ENCODE measurements at regions not wholly inside any gene's neighbourhood (a gene's known extent, or its start where the extent isn't known, plus 50 kb on each side); places are given as distances from the start of the nearest gene placed in this dataset.

GRCh38 chr3:144141074-144141473, 169.5 kb downstream of the DIPK2A start:
- no peak overlapping the region for H3K27ac ChIP-seq (ENCODE audit: low read length)
- H3K27me3 ChIP-seq (ENCODE audit: low read depth, low read length), result no peaks in the 10 kb centered on the region
- H3K4me3 ChIP-seq (ENCODE audit: low read depth in 1 of 2, low read length in 2 of 2), result no peak overlapping the region
- H3K4me1 ChIP-seq (ENCODE audit: control insufficient read depth in 1 of 2, insufficient read depth in 2 of 2, low read length in 2 of 2), result peaks cover 0 to 7% of the 10 kb centered on the region in 2 donors
- no peaks in the 10 kb centered on the region for H3K36me3 ChIP-seq (ENCODE audit: control insufficient read depth in 1 of 2, insufficient read depth in 2 of 2, low read length in 2 of 2)
- H3K9me3 ChIP-seq (ENCODE audit: control insufficient read depth in 1 of 2, low read length in 2 of 2), result no peaks in the 10 kb centered on the region

- Histone ChIP-seq H3K27ac (ENCODE audit: low read length) (no peak overlapping the region), H3K36me3 (ENCODE audit: control insufficient read depth in 1 of 2, insufficient read depth in 2 of 2, low read length in 2 of 2) (no peaks in the 10 kb centered on the region), H3K9me3 (ENCODE audit: control insufficient read depth in 1 of 2, low read length in 2 of 2) (no peaks in the 10 kb centered on the region), H3K27me3 (ENCODE audit: low read depth, low read length) (no peaks in the 10 kb centered on the region), H3K4me3 (ENCODE audit: low read depth in 1 of 2, low read length in 2 of 2) (no peak overlapping the region), H3K4me1 (ENCODE audit: control insufficient read depth in 1 of 2, insufficient read depth in 2 of 2, low read length in 2 of 2) (peaks cover 0 to 7% of the 10 kb centered on the region in 2 donors)
These were observed 169.9 kb downstream of the DIPK2A start for GRCh38 chr3:144141496-144141895.

GRCh38 chr3:144142151-144142840, 170.7 kb downstream of the DIPK2A start:
- Histone ChIP-seq H3K4me3 (ENCODE audit: low read depth in 1 of 2, low read length in 2 of 2) (peak overlapping the region in 1 of 2 donors; percentile 6), H3K27ac (ENCODE audit: low read length) (no peak overlapping the region), H3K4me1 (ENCODE audit: control insufficient read depth in 1 of 2, insufficient read depth in 2 of 2, low read length in 2 of 2) (peaks cover 0 to 7% of the 10 kb centered on the region in 2 donors), H3K9me3 (ENCODE audit: control insufficient read depth in 1 of 2, low read length in 2 of 2) (no peaks in the 10 kb centered on the region), H3K36me3 (ENCODE audit: control insufficient read depth in 1 of 2, insufficient read depth in 2 of 2, low read length in 2 of 2) (no peaks in the 10 kb centered on the region), H3K27me3 (ENCODE audit: low read depth, low read length) (no peaks in the 10 kb centered on the region)

- Histone ChIP-seq H3K9me3 (ENCODE audit: control insufficient read depth in 1 of 2, low read length in 2 of 2) (no peaks in the 10 kb centered on the region), H3K4me1 (ENCODE audit: control insufficient read depth in 1 of 2, insufficient read depth in 2 of 2, low read length in 2 of 2) (no peaks in the 10 kb centered on the region), H3K27ac (ENCODE audit: low read length) (no peak overlapping the region), H3K4me3 (ENCODE audit: low read depth in 1 of 2, low read length in 2 of 2) (no peak overlapping the region), H3K36me3 (ENCODE audit: control insufficient read depth in 1 of 2, insufficient read depth in 2 of 2, low read length in 2 of 2) (no peaks in the 10 kb centered on the region), H3K27me3 (ENCODE audit: low read depth, low read length) (no peaks in the 10 kb centered on the region)
These were observed 176.7 kb downstream of the DIPK2A start for GRCh38 chr3:144148356-144148755.

- Histone ChIP-seq H3K4me1 (ENCODE audit: control insufficient read depth in 1 of 2, insufficient read depth in 2 of 2, low read length in 2 of 2) (no peaks in the 10 kb centered on the region), H3K36me3 (ENCODE audit: control insufficient read depth in 1 of 2, insufficient read depth in 2 of 2, low read length in 2 of 2) (no peaks in the 10 kb centered on the region), H3K27ac (ENCODE audit: low read length) (no peak overlapping the region), H3K9me3 (ENCODE audit: control insufficient read depth in 1 of 2, low read length in 2 of 2) (no peaks in the 10 kb centered on the region), H3K27me3 (ENCODE audit: low read depth, low read length) (no peaks in the 10 kb centered on the region), H3K4me3 (ENCODE audit: low read depth in 1 of 2, low read length in 2 of 2) (no peak overlapping the region)
These were observed 180.4 kb downstream of the DIPK2A start for GRCh38 chr3:144151983-144152382.

GRCh38 chr3:144160627-144161026, 189.0 kb downstream of the DIPK2A start:
- Histone ChIP-seq H3K27ac (ENCODE audit: low read length) (no peak overlapping the region), H3K9me3 (ENCODE audit: control insufficient read depth in 1 of 2, low read length in 2 of 2) (no peaks in the 10 kb centered on the region), H3K4me1 (ENCODE audit: control insufficient read depth in 1 of 2, insufficient read depth in 2 of 2, low read length in 2 of 2) (no peaks in the 10 kb centered on the region), H3K27me3 (ENCODE audit: low read depth, low read length) (no peaks in the 10 kb centered on the region), H3K36me3 (ENCODE audit: control insufficient read depth in 1 of 2, insufficient read depth in 2 of 2, low read length in 2 of 2) (no peaks in the 10 kb centered on the region), H3K4me3 (ENCODE audit: low read depth in 1 of 2, low read length in 2 of 2) (no peak overlapping the region)

GRCh38 chr3:144162042-144162441, 190.4 kb downstream of the DIPK2A start:
- H3K9me3 ChIP-seq (ENCODE audit: control insufficient read depth in 1 of 2, low read length in 2 of 2), result no peaks in the 10 kb centered on the region
- no peak overlapping the region for H3K4me3 ChIP-seq (ENCODE audit: low read depth in 1 of 2, low read length in 2 of 2)
- H3K36me3 ChIP-seq (ENCODE audit: control insufficient read depth in 1 of 2, insufficient read depth in 2 of 2, low read length in 2 of 2), result no peaks in the 10 kb centered on the region
- no peaks in the 10 kb centered on the region for H3K4me1 ChIP-seq (ENCODE audit: control insufficient read depth in 1 of 2, insufficient read depth in 2 of 2, low read length in 2 of 2)
- no peak overlapping the region for H3K27ac ChIP-seq (ENCODE audit: low read length)
- no peaks in the 10 kb centered on the region for H3K27me3 ChIP-seq (ENCODE audit: low read depth, low read length)

GRCh38 chr3:144164352-144164751, 192.7 kb downstream of the DIPK2A start:
- Histone ChIP-seq H3K4me3 (ENCODE audit: low read depth in 1 of 2, low read length in 2 of 2) (no peak overlapping the region), H3K9me3 (ENCODE audit: control insufficient read depth in 1 of 2, low read length in 2 of 2) (no peaks in the 10 kb centered on the region), H3K36me3 (ENCODE audit: control insufficient read depth in 1 of 2, insufficient read depth in 2 of 2, low read length in 2 of 2) (no peaks in the 10 kb centered on the region)

GRCh38 chr3:144165482-144165881, 193.9 kb downstream of the DIPK2A start:
- Histone ChIP-seq H3K36me3 (ENCODE audit: control insufficient read depth in 1 of 2, insufficient read depth in 2 of 2, low read length in 2 of 2) (no peaks in the 10 kb centered on the region), H3K27me3 (ENCODE audit: low read depth, low read length) (no peaks in the 10 kb centered on the region), H3K4me3 (ENCODE audit: low read depth in 1 of 2, low read length in 2 of 2) (no peak overlapping the region), H3K27ac (ENCODE audit: low read length) (no peak overlapping the region), H3K9me3 (ENCODE audit: control insufficient read depth in 1 of 2, low read length in 2 of 2) (no peaks in the 10 kb centered on the region), H3K4me1 (ENCODE audit: control insufficient read depth in 1 of 2, insufficient read depth in 2 of 2, low read length in 2 of 2) (no peaks in the 10 kb centered on the region)

More at GRCh38 chr3:144164352-144164751, 192.7 kb downstream of the DIPK2A start:
- no peaks in the 10 kb centered on the region for H3K27me3 ChIP-seq (ENCODE audit: low read depth, low read length)
- H3K27ac ChIP-seq (ENCODE audit: low read length), result no peak overlapping the region
- H3K4me1 ChIP-seq (ENCODE audit: control insufficient read depth in 1 of 2, insufficient read depth in 2 of 2, low read length in 2 of 2), result no peaks in the 10 kb centered on the region

GRCh38 chr3:144167634-144168033, 196.0 kb downstream of the DIPK2A start:
- H3K4me1 ChIP-seq (ENCODE audit: control insufficient read depth in 1 of 2, insufficient read depth in 2 of 2, low read length in 2 of 2), result no peaks in the 10 kb centered on the region
- H3K27me3 ChIP-seq (ENCODE audit: low read depth, low read length), result no peaks in the 10 kb centered on the region
- H3K9me3 ChIP-seq (ENCODE audit: control insufficient read depth in 1 of 2, low read length in 2 of 2), result no peaks in the 10 kb centered on the region
- H3K4me3 ChIP-seq (ENCODE audit: low read depth in 1 of 2, low read length in 2 of 2), result no peak overlapping the region
- H3K36me3 ChIP-seq (ENCODE audit: control insufficient read depth in 1 of 2, insufficient read depth in 2 of 2, low read length in 2 of 2), result no peaks in the 10 kb centered on the region
- H3K27ac ChIP-seq (ENCODE audit: low read length), result no peak overlapping the region

GRCh38 chr3:144173491-144173890, 201.9 kb downstream of the DIPK2A start:
- Histone ChIP-seq H3K4me3 (ENCODE audit: low read depth in 1 of 2, low read length in 2 of 2) (no peak overlapping the region), H3K36me3 (ENCODE audit: control insufficient read depth in 1 of 2, insufficient read depth in 2 of 2, low read length in 2 of 2) (no peaks in the 10 kb centered on the region), H3K27ac (ENCODE audit: low read length) (no peak overlapping the region), H3K9me3 (ENCODE audit: control insufficient read depth in 1 of 2, low read length in 2 of 2) (peaks cover 0 to 3% of the 10 kb centered on the region in 2 donors), H3K4me1 (ENCODE audit: control insufficient read depth in 1 of 2, insufficient read depth in 2 of 2, low read length in 2 of 2) (no peaks in the 10 kb centered on the region), H3K27me3 (ENCODE audit: low read depth, low read length) (no peaks in the 10 kb centered on the region)

Data from muscle layer of duodenum (tissue), 2 donors.